IMR-90 (cell line): ENCODE measurements at regions not wholly inside any gene's neighbourhood (a gene's known extent, or its start where the extent isn't known, plus 50 kb on each side); places are given as distances from the start of the nearest gene placed in this dataset.

Experiments
- ATAC-seq: fragments of 200-7000 bp; cut with Tn5 transposase; 2 replicates; pipeline ENCODE4 v1.9.1; 2020; ENCODE audit warnings: low read depth, mild to moderate bottlenecking, moderate library complexity
- BruUV-seq: library from RNA; stranded (reverse); fragments of 400-500 nt; replicated peaks from 2 replicates; lab custom pipeline; 2021; lab: Mats Ljungman, UMichigan
- CTCF ChIA-PET: fragments of 300-600 bp; formaldehyde crosslinking; extraction: SDS; loops from one replicate; lab custom pipeline; 2021; ENCODE audit warnings: antibody characterized with exemption; lab: Yijun Ruan, JAX
- POLR2A ChIA-PET: fragments of 300-600 bp; sonication (Branson Sonifier 250); formaldehyde crosslinking; loops from one replicate; lab custom pipeline; 2022; ENCODE audit warnings: antibody characterized with exemption; ENCODE audit not compliant: unreplicated experiment; lab: Charles Lee
- DNase-seq: peaks from one replicate; pipeline ENCODE4 v3.0.0; 2013
- H2AFZ ChIP-seq: replicated peaks from 2 replicates; pipeline ENCODE3; 2013; ENCODE audit warnings: low read length, mild to moderate bottlenecking; ENCODE audit not compliant: poor library complexity
- H2AK5ac ChIP-seq: 2 replicates; pipeline ENCODE4 v1.6.1; 2013; ENCODE audit warnings: low read depth, low read length, inconsistent platforms
- H2AK9ac ChIP-seq: replicated peaks from 2 replicates; pipeline ENCODE3; 2013; ENCODE audit warnings: mild to moderate bottlenecking, low read depth, low read length, moderate library complexity; ENCODE audit not compliant: poor library complexity
- H2BK120ac ChIP-seq: 2 replicates; pipeline ENCODE4 v1.6.1; 2013; ENCODE audit warnings: low read depth, low read length, inconsistent platforms
- H2BK15ac ChIP-seq: 3 replicates; pipeline ENCODE4 v1.6.1; 2013; ENCODE audit warnings: low read depth, low read length, inconsistent platforms
- H2BK20ac ChIP-seq: 2 replicates; pipeline ENCODE4 v1.6.1; 2013; ENCODE audit warnings: low read depth, mild to moderate bottlenecking, inconsistent platforms, low read length, moderate library complexity
- H2BK5ac ChIP-seq: 2 replicates; pipeline ENCODE4 v1.6.1; 2013; ENCODE audit warnings: mild to moderate bottlenecking, low read depth, low read length, inconsistent platforms; ENCODE audit not compliant: poor library complexity, severe bottlenecking
- H3K14ac ChIP-seq: replicated peaks from 2 replicates; pipeline ENCODE4 v1.6.1; 2013; ENCODE audit warnings: low read depth, low read length, inconsistent platforms
- H3K18ac ChIP-seq: 2 replicates; pipeline ENCODE4 v1.6.1; 2013; ENCODE audit warnings: low read depth, low read length, control low read depth
- H3K23ac ChIP-seq: 2 replicates; pipeline ENCODE4 v1.6.1; 2013; ENCODE audit warnings: low read depth, low read length, inconsistent platforms
- H3K27ac ChIP-seq: 2 replicates; pipeline ENCODE4 v1.5.1; 2013; ENCODE audit warnings: mild to moderate bottlenecking, control low read depth, low read length; ENCODE audit not compliant: insufficient read depth
- H3K27me3 ChIP-seq: 2 replicates; pipeline ENCODE4 v1.6.1; 2013; ENCODE audit warnings: low read length; ENCODE audit not compliant: control insufficient read depth, insufficient read depth
- H3K36me3 ChIP-seq: 2 replicates; pipeline ENCODE4 v1.6.1; 2013; ENCODE audit warnings: low read length, mixed read lengths; ENCODE audit not compliant: control insufficient read depth, insufficient read depth
- H3K4ac ChIP-seq: 2 replicates; pipeline ENCODE4 v1.6.1; 2013; ENCODE audit warnings: low read depth, low read length, inconsistent platforms
- H3K4me1 ChIP-seq: 2 replicates; pipeline ENCODE4 v1.6.1; 2013; ENCODE audit warnings: low read length, mixed read lengths; ENCODE audit not compliant: control insufficient read depth, insufficient read depth
- H3K4me2 ChIP-seq: 2 replicates; pipeline ENCODE4 v1.6.1; 2013; ENCODE audit warnings: low read depth, mild to moderate bottlenecking, control low read depth, low read length, moderate library complexity
- H3K4me3 ChIP-seq: 2 replicates; pipeline ENCODE4 v1.5.1; 2013; ENCODE audit warnings: low read depth, mild to moderate bottlenecking, control low read depth, low read length, moderate library complexity; ENCODE audit not compliant: insufficient read depth
- H3K56ac ChIP-seq: 2 replicates; pipeline ENCODE4 v1.6.1; 2013; ENCODE audit warnings: low read length, inconsistent platforms; ENCODE audit not compliant: insufficient read depth; ENCODE audit errors: extremely low read depth
- H3K79me1 ChIP-seq, 2 experiments: 2 replicates each; pipeline ENCODE4 v1.6.1; 2013; ENCODE audit warnings: low read length in 2 of 2, inconsistent platforms in 1 of 2, low read depth in 1 of 2
- H3K9ac ChIP-seq: 2 replicates; pipeline ENCODE4 v1.6.1; 2013; ENCODE audit warnings: low read depth, low read length, control low read depth
- H3K9me1 ChIP-seq: 2 replicates; pipeline ENCODE4 v1.6.1; 2013; ENCODE audit warnings: low read length, inconsistent platforms; ENCODE audit not compliant: insufficient read depth
- H3K9me3 ChIP-seq: 2 replicates; pipeline ENCODE4 v1.6.1; 2013; ENCODE audit warnings: low read length; ENCODE audit not compliant: control insufficient read depth, insufficient read depth
- H4K20me1 ChIP-seq: 2 replicates; pipeline ENCODE4 v1.6.1; 2013; ENCODE audit warnings: low read length, inconsistent platforms; ENCODE audit not compliant: insufficient read depth
- H4K5ac ChIP-seq: 2 replicates; pipeline ENCODE4 v1.6.1; 2013; ENCODE audit warnings: mild to moderate bottlenecking, low read depth, low read length, control low read depth
- H4K8ac ChIP-seq, 2 experiments: 2 replicates each; pipeline ENCODE4 v1.6.1; 2013; ENCODE audit warnings: low read depth in 2 of 2, low read length in 2 of 2, control low read depth in 1 of 2, inconsistent platforms in 1 of 2
- H4K91ac ChIP-seq: 2 replicates; pipeline ENCODE4 v1.6.1; 2013; ENCODE audit warnings: low read depth, low read length, inconsistent platforms; ENCODE audit not compliant: insufficient read depth
- CEBPB ChIP-seq: IDR thresholded peaks from 2 replicates; pipeline ENCODE4 v1.6.1; 2012; ENCODE audit warnings: low read depth, low read length, improper control_type of control experiment
- WGBS, 2 experiments: methylation state at CpG; one replicate each; pipeline versions ENCODE4 v1.1.5 to v1.1.7; 2013; ENCODE audit warnings: missing lambda C conversion rate in 2 of 2; ENCODE audit not compliant: insufficient read length in 1 of 2; ENCODE audit errors: extremely low coverage in 2 of 2; 5-methylcytosine and 5-hydroxymethylcytosine counted together
- dilution Hi-C: fragments of 300-500 bp; cut with HindIII; formaldehyde crosslinking; loops from one replicate; pipeline ENCODE4 v1.14.3; 2018; ENCODE audit warnings: low sequenced_read_pairs; ENCODE audit not compliant: unreplicated experiment
- in situ Hi-C: fragments of 300-500 bp; cut with MboI; formaldehyde crosslinking; loops from 3 replicates; pipeline ENCODE4 v1.14.3; 2019; ENCODE audit warnings: low sequenced_read_pairs, inconsistent platforms, mixed read lengths
- intact Hi-C: fragments of 100-400 bp; cut with micrococcal nuclease; formaldehyde crosslinking; loops from 2 replicates; pipeline ENCODE4 v1.10.0; 2022
- TF ChIP-seq, protein P1 (sequence below): fragments of 150-350 bp; IDR thresholded peaks from 2 replicates; pipeline ENCODE4 v1.6.1; 2017; ENCODE audit warnings: mild to moderate bottlenecking, antibody characterized with exemption, low read length, low read depth

DNA sequence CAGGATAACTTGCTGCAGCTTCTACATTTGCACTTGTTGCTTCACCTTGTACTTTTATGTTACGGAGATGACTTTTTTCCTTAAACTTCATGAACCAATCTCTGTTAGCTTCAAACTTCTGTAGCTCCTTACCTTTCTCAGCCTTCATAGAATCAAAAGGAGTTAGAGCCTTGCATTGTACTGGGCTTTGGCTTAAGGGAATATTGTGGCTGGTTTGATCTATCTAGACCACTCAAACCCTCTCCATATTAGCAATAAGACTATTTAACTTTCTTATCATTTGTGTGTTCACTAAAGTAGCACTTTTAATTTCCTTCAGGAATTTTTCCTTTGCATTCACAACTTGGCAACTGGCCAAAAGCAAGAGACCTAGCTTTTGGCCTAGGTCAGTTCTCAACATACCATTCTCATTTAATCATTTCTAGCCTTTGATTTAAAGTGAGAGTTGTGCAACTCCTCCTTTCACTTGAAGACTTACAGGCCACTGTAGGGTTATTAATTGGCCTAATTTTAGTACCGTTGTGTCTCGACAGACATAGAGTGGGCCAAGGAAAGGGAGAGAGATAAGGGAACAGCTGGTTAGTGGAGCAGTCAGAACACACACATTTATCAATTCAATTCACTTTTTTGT, 63.7 kb downstream of the SHOC1 start:
- dilution Hi-C loops, result no loop called here

More for the DNA sequence above, 63.7 kb downstream of the SHOC1 start:
- Histone ChIP-seq H3K9ac (no peak overlapping the region), H4K20me1 (no peaks in the 10 kb centered on the region), H3K14ac (no peak overlapping the region), H3K4ac (peak overlapping the region; percentile 29; the same call in 1 of the 2 replicates), H3K27me3 (no peaks in the 10 kb centered on the region), H4K5ac (no peak overlapping the region; the same call in 1 of the 2 replicates), H2BK15ac (peak overlapping the region; percentile 41; the same call in 2 of the 3 replicates), H3K4me2 (no peak overlapping the region), H2BK120ac (no peak overlapping the region; the same call in 1 of the 2 replicates), H3K23ac (no peak overlapping the region), H3K4me1 (peaks cover 8% of the 10 kb centered on the region), H3K9me1 (no peaks in the 10 kb centered on the region), H2AFZ (no peak overlapping the region), H3K4me3 (no peak overlapping the region), H2BK5ac (peak overlapping the region; percentile 74), H2BK20ac (peak overlapping the region; percentile 32; the same call in 1 of the 2 replicates), H3K79me1 (no peaks in the 10 kb centered on the region; a peak in 1 of 4 replicates), H4K8ac (no peak overlapping the region), H3K56ac (no peak overlapping the region), H2AK5ac (0 out of 2 replicates have a peak overlapping the region, but pooled peaks have one; percentile 10), H2AK9ac (no peak overlapping the region), H3K18ac (peak overlapping the region; percentile 16; the same call in 1 of the 2 replicates), H3K36me3 (peaks cover 2% of the 10 kb centered on the region; the same call in 1 of the 2 replicates), H4K91ac (no peak overlapping the region), H3K9me3 (peaks cover 9% of the 10 kb centered on the region), H3K27ac (no peak overlapping the region)
- in situ Hi-C loops (no loop called here), intact Hi-C loops (no loop called here)
- ChIA-PET CTCF (no interaction called here), POLR2A (no interaction called here)
- no TSS peak for BruUV-seq
- no CpG with 5 or more reads among the region's 3 CpGs for WGBS, 2 experiments
- TF ChIP-seq, protein P1, sequence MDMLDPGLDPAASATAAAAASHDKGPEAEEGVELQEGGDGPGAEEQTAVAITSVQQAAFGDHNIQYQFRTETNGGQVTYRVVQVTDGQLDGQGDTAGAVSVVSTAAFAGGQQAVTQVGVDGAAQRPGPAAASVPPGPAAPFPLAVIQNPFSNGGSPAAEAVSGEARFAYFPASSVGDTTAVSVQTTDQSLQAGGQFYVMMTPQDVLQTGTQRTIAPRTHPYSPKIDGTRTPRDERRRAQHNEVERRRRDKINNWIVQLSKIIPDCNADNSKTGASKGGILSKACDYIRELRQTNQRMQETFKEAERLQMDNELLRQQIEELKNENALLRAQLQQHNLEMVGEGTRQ, result no peak
- TF ChIP-seq CEBPB, result peak; percentile 71
- DNase-seq, result peak; percentile 33
- no peak for ATAC-seq
